Gastroesophageal sphincter (tissue), 4 donors: ENCODE measurements at regions not wholly inside any gene's neighbourhood (a gene's known extent, or its start where the extent isn't known, plus 50 kb on each side); places are given as distances from the start of the nearest gene placed in this dataset.
"Not testable (repeated sequence)": the region's sequence is repeated elsewhere in the genome, so short reads cannot be mapped to it uniquely, and the experiment has no call there.

Experiments used
- ATAC-seq: fragments of 150-250 bp; one replicate; pipeline ENCODE4 v1.9.1; 2016; ENCODE audit warnings: mild to moderate bottlenecking, moderate library complexity
- H3K27ac ChIP-seq, 4 donors: fragments of 200-600 bp; sonication (generic) in 3 of 4; 1 replicate in 3 of 4; 2 replicates in 1 of 4; pipeline ENCODE4 v1.5.1; 2016 to 2019
- H3K27me3 ChIP-seq: fragments of 200-600 bp; sonication (generic); one replicate; pipeline ENCODE4 v1.5.1; 2019
- H3K36me3 ChIP-seq, 2 donors: fragments of 200-600 bp; sonication (generic); one replicate each; pipeline ENCODE4 v1.5.1; 2019; ENCODE audit warnings: control low read depth in 1 of 2
- H3K4me1 ChIP-seq, 3 donors: fragments of 200-600 bp; sonication (generic); 1 replicate in 2 of 3; 2 replicates in 1 of 3; pipeline ENCODE4 v1.5.1; 2016 to 2019; ENCODE audit warnings: control low read depth in 2 of 3
- H3K4me3 ChIP-seq, 2 donors: fragments of 200-600 bp; sonication (generic); one replicate each; pipeline ENCODE4 v1.5.1; 2019; ENCODE audit warnings: mild to moderate bottlenecking in 1 of 2, moderate library complexity in 1 of 2
- H3K9me3 ChIP-seq, 3 donors: fragments of 200-600 bp; sonication (generic); one replicate each; pipeline ENCODE4 v1.5.1; 2017 to 2019; ENCODE audit warnings: control low read depth in 2 of 3
- EP300 ChIP-seq: sonication (generic); formaldehyde crosslinking; IDR thresholded peaks from one replicate; pipeline ENCODE4 v1.6.1; 2017; ENCODE audit warnings: antibody characterized with exemption, mild to moderate bottlenecking
- POLR2A ChIP-seq, 2 donors: fragments of 450-650 bp; IDR thresholded peaks; one replicate each; pipeline ENCODE4 v1.6.1; 2017; ENCODE audit warnings: antibody characterized with exemption in 2 of 2, mild to moderate bottlenecking in 2 of 2, moderate library complexity in 1 of 2
- POLR2AphosphoS5 ChIP-seq: sonication (generic); formaldehyde crosslinking; IDR thresholded peaks from one replicate; pipeline ENCODE4 v1.6.1; 2017; ENCODE audit warnings: antibody characterized with exemption
- WGBS, 2 donors: methylation state at CpG; one replicate each; pipeline ENCODE4 v1.1.5; 2018; ENCODE audit warnings: low coverage in 1 of 2; 5-methylcytosine and 5-hydroxymethylcytosine counted together
- TF ChIP-seq, protein P1 (sequence below), 4 experiments: fragments of 200-600 bp in 2 of 4; fragments of 450-650 bp in 2 of 4; sonication (generic) in 1 of 4; IDR thresholded peaks; one replicate each; pipeline ENCODE4 v1.5.1; 2017 to 2019; ENCODE audit warnings: antibody characterized with exemption in 4 of 4, mild to moderate bottlenecking in 2 of 4, moderate library complexity in 2 of 4

DNA sequence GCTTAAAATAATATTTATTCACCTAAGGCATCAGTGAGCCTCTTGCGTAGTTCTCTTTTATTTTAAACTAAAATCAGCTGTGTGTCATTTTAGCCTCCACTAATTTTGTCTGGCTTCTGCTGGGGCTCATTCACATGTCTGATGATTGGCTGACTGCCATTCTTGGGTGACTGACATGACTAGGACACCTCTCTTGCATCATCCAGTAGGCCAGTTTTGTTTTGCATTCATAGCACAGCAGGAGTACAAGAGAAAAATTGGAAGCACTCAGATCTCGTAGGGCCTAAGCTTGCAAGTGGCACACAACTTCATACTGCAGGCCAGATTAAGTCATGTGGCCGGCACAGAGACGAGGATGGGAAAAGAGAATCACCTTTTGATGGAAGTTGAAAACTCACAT is 1226.5 kb downstream of the GALC start:
- no peak overlapping the region for H3K4me3 ChIP-seq
- TF ChIP-seq POLR2AphosphoS5 (no peak), EP300 (no peak), POLR2A (IDR thresholded peaks at IDR 0.05) (no peak)
- TF ChIP-seq, protein P1, sequence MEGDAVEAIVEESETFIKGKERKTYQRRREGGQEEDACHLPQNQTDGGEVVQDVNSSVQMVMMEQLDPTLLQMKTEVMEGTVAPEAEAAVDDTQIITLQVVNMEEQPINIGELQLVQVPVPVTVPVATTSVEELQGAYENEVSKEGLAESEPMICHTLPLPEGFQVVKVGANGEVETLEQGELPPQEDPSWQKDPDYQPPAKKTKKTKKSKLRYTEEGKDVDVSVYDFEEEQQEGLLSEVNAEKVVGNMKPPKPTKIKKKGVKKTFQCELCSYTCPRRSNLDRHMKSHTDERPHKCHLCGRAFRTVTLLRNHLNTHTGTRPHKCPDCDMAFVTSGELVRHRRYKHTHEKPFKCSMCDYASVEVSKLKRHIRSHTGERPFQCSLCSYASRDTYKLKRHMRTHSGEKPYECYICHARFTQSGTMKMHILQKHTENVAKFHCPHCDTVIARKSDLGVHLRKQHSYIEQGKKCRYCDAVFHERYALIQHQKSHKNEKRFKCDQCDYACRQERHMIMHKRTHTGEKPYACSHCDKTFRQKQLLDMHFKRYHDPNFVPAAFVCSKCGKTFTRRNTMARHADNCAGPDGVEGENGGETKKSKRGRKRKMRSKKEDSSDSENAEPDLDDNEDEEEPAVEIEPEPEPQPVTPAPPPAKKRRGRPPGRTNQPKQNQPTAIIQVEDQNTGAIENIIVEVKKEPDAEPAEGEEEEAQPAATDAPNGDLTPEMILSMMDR (IDR thresholded peaks at IDR 0.05) = no peak
- no peaks in the 10 kb centered on the region for H3K9me3 ChIP-seq
- H3K36me3 ChIP-seq = no peaks in the 10 kb centered on the region
- 82 to 93% methylated on average over 2 to 3 of the region's 4 CpGs for WGBS, 2 donors
- no peaks in the 10 kb centered on the region for H3K27me3 ChIP-seq
- H3K27ac ChIP-seq = no peak overlapping the region
- no peak for ATAC-seq
- H3K4me1 ChIP-seq = no peaks in the 10 kb centered on the region

DNA sequence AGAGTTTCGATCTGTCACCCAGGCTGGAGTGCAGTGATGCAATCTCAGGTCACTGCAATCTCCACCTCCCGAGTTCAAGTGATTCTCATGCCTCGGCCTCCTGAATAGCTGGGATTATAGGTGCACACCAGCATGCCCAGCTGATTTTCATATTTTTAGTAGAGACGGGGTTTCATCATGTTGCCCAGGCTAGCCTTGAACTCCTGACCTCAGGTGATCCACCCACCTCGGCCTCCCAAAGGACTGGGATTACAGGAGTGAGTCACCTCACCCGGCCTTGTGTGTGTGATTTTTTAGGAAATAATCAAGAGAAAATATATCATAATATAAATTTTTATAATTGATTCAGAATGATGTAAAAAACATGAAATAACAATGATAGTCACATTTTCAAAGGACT is 1231.4 kb downstream of the GALC start:
- Histone ChIP-seq H3K9me3 (no peaks in the 10 kb centered on the region), H3K27me3 (no peaks in the 10 kb centered on the region), H3K4me1 (no peaks in the 10 kb centered on the region), H3K27ac (no peak overlapping the region), H3K4me3 (no peak overlapping the region), H3K36me3 (no peaks in the 10 kb centered on the region)
- 89 to 94% methylated on average over 3 of the region's 6 CpGs for WGBS, 2 donors
- TF ChIP-seq POLR2A (IDR thresholded peaks at IDR 0.05) = no peak
- no peak for TF ChIP-seq POLR2AphosphoS5
- TF ChIP-seq EP300 = no peak
- TF ChIP-seq, protein P1 (IDR thresholded peaks at IDR 0.05) = no peak
- no peak for ATAC-seq

DNA sequence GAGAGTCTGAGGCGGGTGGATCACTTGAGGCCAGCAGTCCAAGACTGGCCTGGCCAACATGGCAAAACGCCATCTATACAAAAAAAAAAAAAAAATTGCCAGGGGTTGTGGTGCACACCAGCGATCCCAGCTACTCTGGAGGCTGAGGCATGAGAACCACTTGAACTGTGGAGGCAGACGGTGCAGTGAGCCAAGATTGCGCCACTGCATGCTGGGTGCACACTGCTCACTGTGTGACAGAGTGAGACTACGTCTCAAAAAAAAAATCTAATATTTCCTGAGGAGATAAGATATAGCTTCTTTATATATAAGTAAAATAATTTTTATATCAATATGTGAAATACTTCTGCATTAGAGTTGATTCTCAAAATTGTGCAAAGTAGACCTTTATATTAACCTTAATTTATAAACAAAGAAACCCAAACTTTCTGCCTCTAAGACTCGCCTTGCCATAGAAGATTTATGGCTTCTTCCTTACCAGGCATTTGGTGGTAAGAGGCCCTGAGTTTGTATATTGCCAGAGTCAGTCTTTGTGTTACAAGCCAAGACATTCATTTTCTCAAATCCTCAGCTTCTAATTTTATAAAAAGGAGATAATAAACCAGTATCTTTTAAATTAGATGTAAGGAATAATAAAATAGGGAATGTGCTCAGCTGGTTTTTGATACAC is 1226.7 kb downstream of the FLRT2 start:
- TF ChIP-seq POLR2A (IDR thresholded peaks at IDR 0.05) (no peak), POLR2AphosphoS5 (no peak), EP300 (no peak)
- TF ChIP-seq, protein P1 (IDR thresholded peaks at IDR 0.05) = no peak
- peaks cover 0 to 16% (median 0%) of the 10 kb centered on the region in 3 donors for H3K9me3 ChIP-seq
- ATAC-seq = no peak
- H3K4me3 ChIP-seq = no peak overlapping the region
- H3K27me3 ChIP-seq = no peaks in the 10 kb centered on the region
- no peaks in the 10 kb centered on the region for H3K36me3 ChIP-seq
- no peak overlapping the region for H3K27ac ChIP-seq
- 64 to 69% methylated on average over 6 to 7 of the region's 7 CpGs for WGBS, 2 donors
- no peaks in the 10 kb centered on the region for H3K4me1 ChIP-seq

DNA sequence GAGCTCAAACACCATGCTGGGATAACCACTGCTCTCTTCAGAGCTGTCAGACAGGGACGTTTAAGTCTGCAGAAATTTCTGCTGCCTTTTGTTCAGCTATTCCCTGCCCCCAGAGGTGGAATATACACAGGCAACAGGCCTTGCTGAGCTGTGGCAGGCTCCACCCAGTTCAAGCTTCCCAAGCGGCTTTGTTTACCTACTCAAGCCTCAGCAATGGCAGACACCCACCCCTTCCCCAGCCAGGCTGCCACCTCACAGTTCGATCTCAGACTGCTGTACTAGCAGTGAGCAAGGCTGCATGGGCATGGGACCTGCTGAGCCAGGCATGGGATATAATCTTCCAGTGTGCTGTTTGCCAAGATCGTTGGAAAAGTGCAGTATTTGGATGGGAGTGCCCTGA is 1220.5 kb downstream of the FLRT2 start:
- not testable (repeated sequence) for H3K4me1 ChIP-seq, H3K27me3 ChIP-seq, H3K4me3 ChIP-seq, ATAC-seq, H3K27ac ChIP-seq, H3K36me3 ChIP-seq
- WGBS, 2 donors = 56 to 57% methylated on average over 1 of the region's 4 CpGs
- peaks cover 0 to 28% (median 0%) of the 10 kb centered on the region in 3 donors for H3K9me3 ChIP-seq

DNA sequence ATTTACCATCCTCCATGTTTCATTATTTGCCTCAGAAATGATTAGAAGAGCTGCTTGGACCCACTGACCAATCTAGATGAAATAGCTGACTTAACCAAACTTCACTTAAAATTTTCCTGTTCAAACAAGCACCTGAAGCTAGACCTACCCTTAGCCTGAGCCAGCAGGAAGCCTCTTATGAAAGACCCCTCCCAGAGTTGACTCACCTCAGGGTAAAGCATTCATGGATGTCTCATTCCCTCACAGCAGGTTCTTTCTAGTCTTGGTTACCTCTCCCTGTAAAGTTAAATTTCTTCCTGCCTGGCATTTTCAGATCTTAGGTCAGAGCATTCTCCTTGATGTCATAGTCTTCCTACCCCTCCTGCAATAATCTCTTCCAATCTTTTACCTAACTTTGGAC is 1209.8 kb downstream of the FLRT2 start:
- H3K36me3 ChIP-seq = no peaks in the 10 kb centered on the region
- H3K27ac ChIP-seq = no peak overlapping the region
- no peaks in the 10 kb centered on the region for H3K9me3 ChIP-seq
- no peaks in the 10 kb centered on the region for H3K4me1 ChIP-seq
- H3K27me3 ChIP-seq = no peaks in the 10 kb centered on the region
- no peak for ATAC-seq
- TF ChIP-seq POLR2AphosphoS5 (no peak), POLR2A (IDR thresholded peaks at IDR 0.05) (no peak), EP300 (no peak)
- TF ChIP-seq, protein P1 (IDR thresholded peaks at IDR 0.05) = no peak
- no peak overlapping the region for H3K4me3 ChIP-seq

DNA sequence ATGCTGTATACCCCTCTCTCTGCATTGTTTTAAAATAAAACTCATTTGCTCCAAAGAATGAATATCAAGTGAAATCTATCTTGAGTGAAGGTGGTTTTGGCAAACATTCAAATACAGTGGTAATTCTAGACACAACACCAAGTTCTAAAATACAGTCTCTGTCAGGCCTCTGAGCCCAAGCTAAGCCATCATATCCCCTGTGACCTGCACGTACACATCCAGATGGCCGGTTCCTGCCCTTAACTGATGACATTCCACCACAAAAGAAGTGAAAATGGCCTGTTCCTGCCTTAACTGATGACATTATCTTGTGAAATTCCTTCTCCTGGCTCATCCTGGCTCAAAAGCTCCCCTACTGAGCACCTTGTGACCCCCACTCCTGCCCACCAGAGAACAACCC is 1201.5 kb downstream of the FLRT2 start:
- 91% methylated on average over 2 of the region's 2 CpGs; no CpG with 5 or more reads in 1 of the 2 donors for WGBS, 2 donors
- not testable (repeated sequence) for H3K27ac ChIP-seq, H3K4me3 ChIP-seq, H3K4me1 ChIP-seq, H3K36me3 ChIP-seq, H3K9me3 ChIP-seq, H3K27me3 ChIP-seq, ATAC-seq
